ENCODE measurements at regions not wholly inside any gene's neighbourhood (a gene's known extent, or its start where the extent isn't known, plus 50 kb on each side); places are given as distances from the start of the nearest gene placed in this dataset.
"Not testable (repeated sequence)": the region's sequence is repeated elsewhere in the genome, so short reads cannot be mapped to it uniquely, and the experiment has no call there.

DNA sequence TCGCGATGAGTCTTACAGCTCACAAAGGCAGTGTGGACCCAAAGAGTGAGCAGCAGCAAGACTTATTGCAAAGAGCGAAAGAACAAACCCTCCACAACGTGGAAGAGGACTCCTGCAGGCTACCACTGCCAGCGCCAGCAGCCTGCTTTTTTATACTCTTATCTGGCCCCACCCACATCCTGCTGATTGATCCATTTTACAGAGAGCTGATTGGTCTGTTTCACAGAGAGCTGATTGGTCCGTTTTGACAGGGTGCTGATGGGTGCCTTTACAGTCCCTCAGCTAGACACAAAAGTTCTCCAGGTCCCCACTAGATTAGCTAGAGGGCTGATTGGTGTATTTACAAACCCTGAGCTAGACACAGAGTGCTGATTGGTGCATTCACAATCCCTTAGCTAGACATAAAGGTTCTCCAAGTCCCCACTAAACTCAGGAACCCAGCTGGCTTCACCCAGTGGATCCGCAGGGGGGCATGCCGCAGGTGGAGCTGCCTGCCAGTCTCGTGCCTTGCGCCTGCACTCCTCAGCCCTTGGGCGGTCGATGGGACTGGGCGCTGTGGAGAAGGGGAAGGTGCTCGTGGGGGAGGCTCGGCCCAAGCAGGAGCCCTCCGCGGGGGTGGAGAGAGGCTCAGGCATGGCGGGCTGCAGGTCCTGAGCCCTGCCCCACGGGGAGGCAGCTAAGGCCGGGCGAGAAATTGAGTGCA lies 75.7 kb downstream of the QDPR start:
- H3K36me3 ChIP-seq (ENCODE audit: control insufficient read depth in 3 of 3, insufficient read depth in 3 of 3, low read length in 3 of 3); H3K27ac ChIP-seq (ENCODE audit: low read depth, low read length): not testable (repeated sequence)

DNA sequence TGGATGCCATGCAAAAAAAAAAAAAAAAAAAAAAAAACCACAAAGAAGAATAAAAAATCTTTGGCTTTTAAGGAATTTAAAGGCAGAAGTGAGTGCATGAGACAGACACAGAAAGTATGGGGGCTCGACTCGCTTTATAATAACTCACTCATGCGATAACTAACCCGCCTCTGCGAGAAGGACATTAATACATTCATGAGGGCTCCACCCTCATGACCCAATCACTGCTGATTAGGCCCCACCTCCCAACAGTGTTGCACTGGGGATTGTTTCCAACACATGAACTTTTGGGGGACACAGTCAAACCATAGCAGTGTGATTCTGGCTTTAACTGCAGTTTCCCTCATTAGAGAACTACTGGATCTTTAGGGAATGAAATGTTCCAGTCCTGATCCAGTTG lies 78.1 kb downstream of the QDPR start:
- Histone ChIP-seq H3K4me1 (ENCODE audit: control insufficient read depth in 3 of 3, insufficient read depth in 3 of 3, low read length in 3 of 3) (no peaks in the 10 kb centered on the region), H3K27ac (ENCODE audit: low read depth, low read length) (no peak overlapping the region), H3K36me3 (ENCODE audit: control insufficient read depth in 3 of 3, insufficient read depth in 3 of 3, low read length in 3 of 3) (no peaks in the 10 kb centered on the region), H3K27me3 (ENCODE audit: control insufficient read depth in 3 of 3, insufficient read depth in 3 of 3, low read length in 3 of 3) (no peaks in the 10 kb centered on the region), H3K9ac (ENCODE audit: low read depth in 1 of 3, low read length in 3 of 3) (no peak overlapping the region), H3K4me3 (ENCODE audit: low read length in 3 of 3) (no peak overlapping the region), H3K9me3 (ENCODE audit: control insufficient read depth in 3 of 3, low read length in 3 of 3) (no peaks in the 10 kb centered on the region)

More for the DNA sequence above, 75.7 kb downstream of the QDPR start:
- not testable (repeated sequence) for H3K4me1 ChIP-seq (ENCODE audit: control insufficient read depth in 3 of 3, insufficient read depth in 3 of 3, low read length in 3 of 3); H3K4me3 ChIP-seq (ENCODE audit: low read length in 3 of 3); H3K27me3 ChIP-seq (ENCODE audit: control insufficient read depth in 3 of 3, insufficient read depth in 3 of 3, low read length in 3 of 3); H3K9ac ChIP-seq (ENCODE audit: low read depth in 1 of 3, low read length in 3 of 3); H3K9me3 ChIP-seq (ENCODE audit: control insufficient read depth in 3 of 3, low read length in 3 of 3)

DNA sequence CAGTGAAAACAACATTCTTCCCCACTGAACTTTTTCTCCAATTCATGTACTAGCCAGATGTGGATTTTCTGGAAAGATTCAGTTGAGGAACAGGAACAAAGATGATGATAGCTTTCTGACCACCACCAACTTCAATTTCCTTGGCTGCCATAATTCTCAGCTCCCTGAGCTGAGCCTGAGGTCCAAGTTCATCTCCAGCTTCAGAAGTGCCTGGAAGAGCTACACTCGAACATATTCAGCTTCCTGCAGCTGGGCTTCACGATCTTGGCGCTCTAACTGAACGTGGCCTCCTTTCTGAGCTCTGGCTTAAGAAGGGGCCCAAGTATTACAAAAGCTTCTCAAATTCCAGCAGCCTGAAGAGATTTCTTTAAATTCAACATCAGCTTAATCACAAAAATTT lies 83.9 kb downstream of the QDPR start:
- Histone ChIP-seq H3K4me1 (ENCODE audit: control insufficient read depth in 3 of 3, insufficient read depth in 3 of 3, low read length in 3 of 3) (no peaks in the 10 kb centered on the region), H3K9ac (ENCODE audit: low read depth in 1 of 3, low read length in 3 of 3) (no peak overlapping the region), H3K9me3 (ENCODE audit: control insufficient read depth in 3 of 3, low read length in 3 of 3) (no peaks in the 10 kb centered on the region), H3K36me3 (ENCODE audit: control insufficient read depth in 3 of 3, insufficient read depth in 3 of 3, low read length in 3 of 3) (no peaks in the 10 kb centered on the region), H3K4me3 (ENCODE audit: low read length in 3 of 3) (no peak overlapping the region), H3K27me3 (ENCODE audit: control insufficient read depth in 3 of 3, insufficient read depth in 3 of 3, low read length in 3 of 3) (no peaks in the 10 kb centered on the region), H3K27ac (ENCODE audit: low read depth, low read length) (no peak overlapping the region)

- Histone ChIP-seq H3K9me3 (ENCODE audit: control insufficient read depth in 3 of 3, low read length in 3 of 3) (no peaks in the 10 kb centered on the region), H3K4me1 (ENCODE audit: control insufficient read depth in 3 of 3, insufficient read depth in 3 of 3, low read length in 3 of 3) (no peaks in the 10 kb centered on the region), H3K9ac (ENCODE audit: low read depth in 1 of 3, low read length in 3 of 3) (no peak overlapping the region), H3K4me3 (ENCODE audit: low read length in 3 of 3) (no peak overlapping the region), H3K27me3 (ENCODE audit: control insufficient read depth in 3 of 3, insufficient read depth in 3 of 3, low read length in 3 of 3) (no peaks in the 10 kb centered on the region), H3K36me3 (ENCODE audit: control insufficient read depth in 3 of 3, insufficient read depth in 3 of 3, low read length in 3 of 3) (no peaks in the 10 kb centered on the region), H3K27ac (ENCODE audit: low read depth, low read length) (no peak overlapping the region)
Measured at GRCh38 chr4:17426222-17426621, 85.7 kb downstream of the QDPR start.

- peaks cover 0 to 2% (median 0%) of the 10 kb centered on the region in 3 donors for H3K27me3 ChIP-seq (ENCODE audit: control insufficient read depth in 3 of 3, insufficient read depth in 3 of 3, low read length in 3 of 3)
- no peak overlapping the region for H3K27ac ChIP-seq (ENCODE audit: low read depth, low read length)
- H3K36me3 ChIP-seq (ENCODE audit: control insufficient read depth in 3 of 3, insufficient read depth in 3 of 3, low read length in 3 of 3), result no peaks in the 10 kb centered on the region
- no peak overlapping the region for H3K4me3 ChIP-seq (ENCODE audit: low read length in 3 of 3)
- no peak overlapping the region for H3K9ac ChIP-seq (ENCODE audit: low read depth in 1 of 3, low read length in 3 of 3)
- peaks cover 0 to 2% (median 0%) of the 10 kb centered on the region in 3 donors for H3K9me3 ChIP-seq (ENCODE audit: control insufficient read depth in 3 of 3, low read length in 3 of 3)
- no peaks in the 10 kb centered on the region for H3K4me1 ChIP-seq (ENCODE audit: control insufficient read depth in 3 of 3, insufficient read depth in 3 of 3, low read length in 3 of 3)
Measured at GRCh38 chr4:17418010-17418409, 93.9 kb downstream of the QDPR start.

DNA sequence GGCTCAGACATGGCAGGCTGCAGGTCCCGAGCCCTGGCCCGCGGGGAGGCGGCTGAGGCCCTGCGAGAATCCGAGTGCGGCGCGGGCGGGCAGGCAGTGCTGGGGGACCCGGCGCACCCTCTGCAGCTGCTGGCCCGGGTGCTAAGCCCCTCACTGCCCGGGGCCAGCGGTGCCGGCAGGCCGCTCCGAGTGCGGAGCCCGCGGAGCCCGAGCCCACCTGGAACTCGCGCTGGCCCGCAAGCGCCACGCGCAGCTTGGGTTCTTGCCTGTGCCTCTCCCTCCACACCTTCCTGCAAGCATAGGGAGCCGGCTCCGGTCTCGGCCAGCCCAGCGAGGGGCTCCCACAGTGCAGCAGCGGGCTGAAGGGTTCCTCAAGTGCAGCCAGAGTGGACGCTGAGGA lies 97.5 kb downstream of the QDPR start:
- H3K36me3 ChIP-seq (ENCODE audit: control insufficient read depth in 3 of 3, insufficient read depth in 3 of 3, low read length in 3 of 3), result no peaks in the 10 kb centered on the region
- no peak overlapping the region for H3K9ac ChIP-seq (ENCODE audit: low read depth in 1 of 3, low read length in 3 of 3)
- H3K4me3 ChIP-seq (ENCODE audit: low read length in 3 of 3), result no peak overlapping the region
- H3K4me1 ChIP-seq (ENCODE audit: control insufficient read depth in 3 of 3, insufficient read depth in 3 of 3, low read length in 3 of 3), result no peaks in the 10 kb centered on the region
- H3K9me3 ChIP-seq (ENCODE audit: control insufficient read depth in 3 of 3, low read length in 3 of 3), result peaks cover 0 to 2% (median 0%) of the 10 kb centered on the region in 3 donors
- peaks cover 0 to 2% (median 0%) of the 10 kb centered on the region in 3 donors for H3K27me3 ChIP-seq (ENCODE audit: control insufficient read depth in 3 of 3, insufficient read depth in 3 of 3, low read length in 3 of 3)
- H3K27ac ChIP-seq (ENCODE audit: low read depth, low read length), result no peak overlapping the region

DNA sequence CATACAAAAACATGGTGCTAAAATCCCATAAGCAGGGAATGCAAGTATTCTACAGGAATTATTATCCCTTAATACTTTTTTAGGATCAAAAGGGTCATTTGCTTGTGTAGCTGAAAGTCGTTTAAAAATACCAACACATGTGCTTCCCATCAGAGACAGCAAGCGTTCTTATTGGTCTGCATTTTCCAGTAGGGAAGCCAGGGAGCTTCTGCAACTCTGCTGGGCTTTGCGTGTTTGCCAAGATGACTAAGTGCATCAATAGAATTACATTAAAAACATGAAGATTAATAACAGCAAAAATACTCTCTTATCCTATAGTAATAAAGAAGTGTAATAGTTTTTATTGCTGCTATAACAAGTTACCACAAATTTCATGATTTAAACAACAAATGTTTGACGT lies 111.2 kb downstream of the QDPR start:
- Histone ChIP-seq H3K4me3 (ENCODE audit: low read length in 3 of 3) (no peak overlapping the region), H3K9ac (ENCODE audit: low read depth in 1 of 3, low read length in 3 of 3) (no peak overlapping the region), H3K4me1 (ENCODE audit: control insufficient read depth in 3 of 3, insufficient read depth in 3 of 3, low read length in 3 of 3) (no peaks in the 10 kb centered on the region), H3K36me3 (ENCODE audit: control insufficient read depth in 3 of 3, insufficient read depth in 3 of 3, low read length in 3 of 3) (no peaks in the 10 kb centered on the region), H3K9me3 (ENCODE audit: control insufficient read depth in 3 of 3, low read length in 3 of 3) (no peaks in the 10 kb centered on the region), H3K27me3 (ENCODE audit: control insufficient read depth in 3 of 3, insufficient read depth in 3 of 3, low read length in 3 of 3) (no peaks in the 10 kb centered on the region), H3K27ac (ENCODE audit: low read depth, low read length) (no peak overlapping the region)

GRCh38 chr4:17398805-17399204 lies 113.1 kb downstream of the QDPR start:
- Histone ChIP-seq H3K27me3 (ENCODE audit: control insufficient read depth in 3 of 3, insufficient read depth in 3 of 3, low read length in 3 of 3) (no peaks in the 10 kb centered on the region), H3K27ac (ENCODE audit: low read depth, low read length) (no peak overlapping the region), H3K36me3 (ENCODE audit: control insufficient read depth in 3 of 3, insufficient read depth in 3 of 3, low read length in 3 of 3) (no peaks in the 10 kb centered on the region), H3K9me3 (ENCODE audit: control insufficient read depth in 3 of 3, low read length in 3 of 3) (no peaks in the 10 kb centered on the region), H3K4me1 (ENCODE audit: control insufficient read depth in 3 of 3, insufficient read depth in 3 of 3, low read length in 3 of 3) (no peaks in the 10 kb centered on the region), H3K9ac (ENCODE audit: low read depth in 1 of 3, low read length in 3 of 3) (no peak overlapping the region), H3K4me3 (ENCODE audit: low read length in 3 of 3) (no peak overlapping the region)

DNA sequence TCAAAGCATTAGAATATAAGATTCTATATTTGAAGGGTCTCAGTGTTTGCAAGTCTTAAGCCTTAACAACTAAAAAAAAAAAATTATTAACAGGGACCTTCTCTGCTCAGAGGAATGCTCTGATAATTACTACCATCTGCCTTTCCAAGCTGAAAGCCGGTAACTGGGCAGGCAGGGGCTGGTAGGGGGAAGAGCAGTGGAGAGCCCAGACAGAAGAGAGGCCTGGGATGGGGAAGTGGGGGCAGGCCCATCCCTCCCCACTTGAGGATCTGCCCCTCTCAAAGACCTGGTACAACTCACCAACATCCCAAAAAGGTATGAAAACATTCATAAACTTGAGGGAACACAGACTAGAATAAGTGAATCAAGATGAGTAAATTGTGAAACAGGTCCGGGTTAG lies 113.9 kb downstream of the QDPR start:
- H3K9ac ChIP-seq (ENCODE audit: low read depth in 1 of 3, low read length in 3 of 3), result no peak overlapping the region
- no peak overlapping the region for H3K27ac ChIP-seq (ENCODE audit: low read depth, low read length)
- H3K4me3 ChIP-seq (ENCODE audit: low read length in 3 of 3), result no peak overlapping the region
- H3K4me1 ChIP-seq (ENCODE audit: control insufficient read depth in 3 of 3, insufficient read depth in 3 of 3, low read length in 3 of 3), result no peaks in the 10 kb centered on the region
- no peaks in the 10 kb centered on the region for H3K9me3 ChIP-seq (ENCODE audit: control insufficient read depth in 3 of 3, low read length in 3 of 3)
- H3K27me3 ChIP-seq (ENCODE audit: control insufficient read depth in 3 of 3, insufficient read depth in 3 of 3, low read length in 3 of 3), result no peaks in the 10 kb centered on the region
- no peaks in the 10 kb centered on the region for H3K36me3 ChIP-seq (ENCODE audit: control insufficient read depth in 3 of 3, insufficient read depth in 3 of 3, low read length in 3 of 3)

GRCh38 chr4:17397611-17398010 lies 114.3 kb downstream of the QDPR start:
- Histone ChIP-seq H3K4me1 (ENCODE audit: control insufficient read depth in 3 of 3, insufficient read depth in 3 of 3, low read length in 3 of 3) (no peaks in the 10 kb centered on the region), H3K9me3 (ENCODE audit: control insufficient read depth in 3 of 3, low read length in 3 of 3) (no peaks in the 10 kb centered on the region), H3K9ac (ENCODE audit: low read depth in 1 of 3, low read length in 3 of 3) (no peak overlapping the region), H3K4me3 (ENCODE audit: low read length in 3 of 3) (no peak overlapping the region), H3K36me3 (ENCODE audit: control insufficient read depth in 3 of 3, insufficient read depth in 3 of 3, low read length in 3 of 3) (no peaks in the 10 kb centered on the region), H3K27me3 (ENCODE audit: control insufficient read depth in 3 of 3, insufficient read depth in 3 of 3, low read length in 3 of 3) (no peaks in the 10 kb centered on the region), H3K27ac (ENCODE audit: low read depth, low read length) (no peak overlapping the region)
